HG03442 (cell line): ENCODE measurements at regions not wholly inside any gene's neighbourhood (a gene's known extent, or its start where the extent isn't known, plus 50 kb on each side); places are given as distances from the start of the nearest gene placed in this dataset.

Experiments
- ATAC-seq: cut with Tn5 transposase; IDR thresholded peaks from one replicate; pipeline ENCODE4 v1.9.1; 2021; ENCODE audit warnings: mild to moderate bottlenecking, moderate library complexity; ENCODE audit not compliant: unreplicated experiment

- ATAC-seq: no peak
Observed at GRCh38 chr5:20590356-20590755, 602.4 kb upstream of the CDH18 start.

- no peak for ATAC-seq
Observed at GRCh38 chr5:20575571-20575970, 587.6 kb upstream of the CDH18 start.

GRCh38 chr5:20574576-20574975 lies 586.6 kb upstream of the CDH18 start:
- no peak for ATAC-seq

- peak; percentile 51 for ATAC-seq
Observed at GRCh38 chr5:20572614-20573013, 584.6 kb upstream of the CDH18 start.

- ATAC-seq: no peak
Observed at GRCh38 chr5:20570486-20570885, 582.5 kb upstream of the CDH18 start.

GRCh38 chr5:20562544-20562943 lies 574.5 kb upstream of the CDH18 start:
- no peak for ATAC-seq

- no peak for ATAC-seq
Observed at GRCh38 chr5:20559845-20560244, 571.8 kb upstream of the CDH18 start.

- no peak for ATAC-seq
Observed at GRCh38 chr5:20556115-20556763, 568.2 kb upstream of the CDH18 start.

- no peak for ATAC-seq
Observed at GRCh38 chr5:20555034-20555433, 567.0 kb upstream of the CDH18 start.

- ATAC-seq: no peak
Observed at GRCh38 chr5:20554001-20554400, 566.0 kb upstream of the CDH18 start.

- no peak for ATAC-seq
Observed at GRCh38 chr5:20537911-20538703, 550.1 kb upstream of the CDH18 start.

GRCh38 chr5:20536813-20537212 lies 548.8 kb upstream of the CDH18 start:
- ATAC-seq: no peak

- no peak for ATAC-seq
Observed at GRCh38 chr5:20536341-20536740, 548.3 kb upstream of the CDH18 start.

GRCh38 chr5:20528471-20528870 lies 540.5 kb upstream of the CDH18 start:
- no peak for ATAC-seq

GRCh38 chr5:20524991-20525529 lies 537.1 kb upstream of the CDH18 start:
- no peak for ATAC-seq

GRCh38 chr5:20522905-20523482 lies 535.0 kb upstream of the CDH18 start:
- ATAC-seq: no peak

GRCh38 chr5:20515606-20516005 lies 527.6 kb upstream of the CDH18 start:
- ATAC-seq: no peak

- ATAC-seq: no peak
Observed at GRCh38 chr5:20514145-20514544, 526.1 kb upstream of the CDH18 start.

GRCh38 chr5:20500546-20500945 lies 512.5 kb upstream of the CDH18 start:
- ATAC-seq: no peak

- no peak for ATAC-seq
Observed at GRCh38 chr5:20498926-20499325, 510.9 kb upstream of the CDH18 start.

GRCh38 chr5:20498102-20498501 lies 510.1 kb upstream of the CDH18 start:
- ATAC-seq: no peak

GRCh38 chr5:20497356-20497755 lies 509.4 kb upstream of the CDH18 start:
- no peak for ATAC-seq
